A673 (cell line): ENCODE measurements at regions not wholly inside any gene's neighbourhood (a gene's known extent, or its start where the extent isn't known, plus 50 kb on each side); places are given as distances from the start of the nearest gene placed in this dataset.

Experiments
- BruUV-seq: library from RNA; stranded (reverse); fragments of 400-500 nt; replicated peaks from 2 replicates; lab custom pipeline; 2021; lab: Mats Ljungman, UMichigan
- CTCF ChIA-PET: fragments of 300-600 bp; sonication (Branson Sonifier 250); formaldehyde crosslinking; loops from one replicate; lab custom pipeline; 2022; ENCODE audit warnings: antibody characterized with exemption; lab: Charles Lee
- POLR2A ChIA-PET: fragments of 300-600 bp; sonication (Branson Sonifier 250); formaldehyde crosslinking; loops from one replicate; lab custom pipeline; 2022; ENCODE audit warnings: antibody characterized with exemption; ENCODE audit not compliant: low non-redundant PET; lab: Charles Lee
- DNase-seq: peaks from one replicate; pipeline ENCODE4 v3.0.0-alpha.2; 2015; ENCODE audit warnings: low spot score
- H3K27ac ChIP-seq: fragments of 200-600 bp; sonication (generic); 2 replicates; pipeline ENCODE4 v1.5.1; 2016; ENCODE audit warnings: mixed run types, low read depth, mild to moderate bottlenecking, mixed read lengths, antibody characterized with exemption, low read length; ENCODE audit not compliant: poor library complexity, severe bottlenecking
- H3K27me3 ChIP-seq: fragments of 200-600 bp; sonication (generic); replicated peaks from 2 replicates; pipeline ENCODE4 v1.6.1; 2017; ENCODE audit warnings: mixed run types, low read depth, mild to moderate bottlenecking, mixed read lengths, antibody characterized with exemption, low read length; ENCODE audit not compliant: insufficient read depth, poor library complexity
- H3K36me3 ChIP-seq: fragments of 200-600 bp; sonication (generic); 2 replicates; pipeline ENCODE4 v1.6.1; 2016; ENCODE audit warnings: mixed run types, mild to moderate bottlenecking, mixed read lengths, antibody characterized with exemption, low read length; ENCODE audit not compliant: insufficient read depth, poor library complexity, severe bottlenecking
- H3K4me1 ChIP-seq: fragments of 200-600 bp; sonication (generic); 2 replicates; pipeline ENCODE4 v1.6.1; 2017; ENCODE audit warnings: mixed run types, mild to moderate bottlenecking, mixed read lengths, antibody characterized with exemption, low read length; ENCODE audit not compliant: insufficient read depth, poor library complexity, severe bottlenecking
- H3K4me3 ChIP-seq: fragments of 200-600 bp; sonication (generic); 2 replicates; pipeline ENCODE4 v1.5.1; 2016; ENCODE audit warnings: low read depth, mixed run types, mild to moderate bottlenecking, mixed read lengths, low read length; ENCODE audit not compliant: poor library complexity, severe bottlenecking
- H3K9me3 ChIP-seq: fragments of 200-600 bp; sonication (generic); 2 replicates; pipeline ENCODE4 v1.6.1; 2016; ENCODE audit warnings: mixed run types, low read depth, mild to moderate bottlenecking, mixed read lengths, antibody characterized with exemption, low read length; ENCODE audit not compliant: poor library complexity, severe bottlenecking
- EZH2 ChIP-seq: fragments of 200-600 bp; sonication (generic); IDR thresholded peaks from 2 replicates; pipeline ENCODE4 v1.6.1; 2017; ENCODE audit warnings: borderline replicate concordance, low read depth, mild to moderate bottlenecking, mixed read lengths, antibody characterized with exemption, low read length; ENCODE audit not compliant: poor library complexity, severe bottlenecking
- intact Hi-C: fragments of 100-400 bp; cut with micrococcal nuclease; formaldehyde crosslinking; loops from one replicate; pipeline ENCODE4 v1.10.0; 2022; ENCODE audit not compliant: unreplicated experiment
- TF ChIP-seq, protein P1 (sequence below): fragments of 300-800, 200-600 bp; sonication (generic); conservative IDR thresholded peaks from 2 replicates; pipeline ENCODE4 v1.5.1; 2017; ENCODE audit warnings: low read depth, mild to moderate bottlenecking, antibody characterized with exemption, low read length, moderate library complexity, mixed read lengths

DNA sequence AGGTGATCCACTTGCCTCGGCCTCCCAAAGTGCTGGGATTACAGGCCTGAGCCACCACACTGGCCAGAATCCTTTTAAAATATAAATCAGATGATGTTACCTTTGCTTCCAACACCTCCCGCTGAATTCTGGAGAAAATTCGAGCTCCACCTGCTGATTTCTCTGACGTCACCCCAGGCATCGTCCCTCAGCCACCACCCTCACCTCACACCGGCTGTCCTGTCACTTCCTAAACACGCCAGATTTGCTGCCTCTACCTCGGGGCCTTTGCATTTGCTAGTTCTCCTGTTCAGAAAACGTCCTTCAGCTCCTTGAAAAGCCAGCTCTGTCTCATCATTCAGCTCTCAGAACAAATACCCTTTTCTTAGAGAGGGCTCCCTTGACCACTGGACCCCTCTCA is 57.9 kb downstream of the FBXO2 start:
- Histone ChIP-seq H3K36me3 (no peaks in the 10 kb centered on the region), H3K9me3 (no peaks in the 10 kb centered on the region), H3K4me3 (no peak overlapping the region), H3K27ac (no peak overlapping the region), H3K27me3 (peaks cover 34% of the 10 kb centered on the region), H3K4me1 (no peaks in the 10 kb centered on the region)
- TF ChIP-seq, protein P1, sequence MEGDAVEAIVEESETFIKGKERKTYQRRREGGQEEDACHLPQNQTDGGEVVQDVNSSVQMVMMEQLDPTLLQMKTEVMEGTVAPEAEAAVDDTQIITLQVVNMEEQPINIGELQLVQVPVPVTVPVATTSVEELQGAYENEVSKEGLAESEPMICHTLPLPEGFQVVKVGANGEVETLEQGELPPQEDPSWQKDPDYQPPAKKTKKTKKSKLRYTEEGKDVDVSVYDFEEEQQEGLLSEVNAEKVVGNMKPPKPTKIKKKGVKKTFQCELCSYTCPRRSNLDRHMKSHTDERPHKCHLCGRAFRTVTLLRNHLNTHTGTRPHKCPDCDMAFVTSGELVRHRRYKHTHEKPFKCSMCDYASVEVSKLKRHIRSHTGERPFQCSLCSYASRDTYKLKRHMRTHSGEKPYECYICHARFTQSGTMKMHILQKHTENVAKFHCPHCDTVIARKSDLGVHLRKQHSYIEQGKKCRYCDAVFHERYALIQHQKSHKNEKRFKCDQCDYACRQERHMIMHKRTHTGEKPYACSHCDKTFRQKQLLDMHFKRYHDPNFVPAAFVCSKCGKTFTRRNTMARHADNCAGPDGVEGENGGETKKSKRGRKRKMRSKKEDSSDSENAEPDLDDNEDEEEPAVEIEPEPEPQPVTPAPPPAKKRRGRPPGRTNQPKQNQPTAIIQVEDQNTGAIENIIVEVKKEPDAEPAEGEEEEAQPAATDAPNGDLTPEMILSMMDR: no peak
- TF ChIP-seq EZH2: no peak
- CTCF ChIA-PET: no interaction called here
- POLR2A ChIA-PET: no interaction called here
- DNase-seq: no peak
- intact Hi-C loops: no loop called here
- no TSS peak for BruUV-seq

DNA sequence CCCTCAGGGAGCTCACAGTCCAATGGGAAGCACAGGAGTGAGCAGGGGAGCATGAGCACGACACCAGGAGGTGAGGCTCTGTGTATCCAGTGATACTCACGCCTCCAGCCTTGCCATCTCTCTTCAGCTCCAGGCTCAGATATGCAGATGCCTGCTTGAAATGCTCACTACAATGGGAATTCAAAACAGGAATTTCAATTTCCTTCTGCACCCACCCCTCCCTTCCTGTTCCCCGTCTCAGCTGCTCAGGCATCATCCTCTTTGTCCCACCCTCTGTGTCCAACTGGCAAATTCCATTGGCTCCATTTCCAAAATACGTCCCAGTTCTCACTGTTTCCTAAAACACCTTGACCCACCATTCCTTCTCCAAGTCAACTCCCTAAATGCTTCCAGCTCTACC is 58.9 kb downstream of the FBXO2 start:
- Histone ChIP-seq H3K36me3 (no peaks in the 10 kb centered on the region), H3K27ac (no peak overlapping the region), H3K27me3 (peaks cover 34% of the 10 kb centered on the region), H3K9me3 (no peaks in the 10 kb centered on the region), H3K4me1 (no peaks in the 10 kb centered on the region), H3K4me3 (no peak overlapping the region)
- no TSS peak for BruUV-seq
- CTCF ChIA-PET: no interaction called here
- TF ChIP-seq, protein P1: no peak
- POLR2A ChIA-PET: no interaction called here
- no peak for DNase-seq
- intact Hi-C loops: no loop called here

DNA sequence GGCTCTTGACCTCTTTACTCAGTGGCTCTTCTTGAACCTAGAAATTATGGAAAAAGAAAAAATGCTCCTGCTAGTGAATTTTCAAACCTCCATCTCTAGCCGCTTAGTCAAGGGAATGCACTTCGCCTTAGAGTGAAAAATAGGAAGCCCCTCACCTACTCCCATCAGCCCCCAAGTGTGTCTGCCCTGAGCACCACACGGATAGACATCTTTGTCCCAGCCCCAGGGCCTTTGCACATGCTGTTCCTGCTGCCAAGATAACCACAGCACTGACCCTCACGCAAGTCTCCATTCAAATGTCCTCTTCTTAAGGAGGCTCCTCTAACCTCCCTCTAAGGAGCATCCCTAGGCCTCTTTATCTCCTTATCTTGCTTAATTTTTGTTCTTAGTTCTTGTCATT is 59.6 kb downstream of the FBXO2 start:
- TF ChIP-seq, protein P1: no peak
- no peak for TF ChIP-seq EZH2
- intact Hi-C loops: no loop called here
- POLR2A ChIA-PET: no interaction called here
- peaks cover 34% of the 10 kb centered on the region for H3K27me3 ChIP-seq
- no peak for DNase-seq
- H3K4me3 ChIP-seq: no peak overlapping the region
- CTCF ChIA-PET: no interaction called here
- H3K27ac ChIP-seq: no peak overlapping the region
- H3K9me3 ChIP-seq: no peaks in the 10 kb centered on the region
- H3K4me1 ChIP-seq: no peaks in the 10 kb centered on the region
- no TSS peak for BruUV-seq
- H3K36me3 ChIP-seq: no peaks in the 10 kb centered on the region
